Erythroblast (primary cell): ENCODE measurements at regions not wholly inside any gene's neighbourhood (a gene's known extent, or its start where the extent isn't known, plus 50 kb on each side); places are given as distances from the start of the nearest gene placed in this dataset.

Source experiments
- GATA1 ChIP-seq: IDR thresholded peaks from 2 replicates; pipeline ENCODE4 v1.6.1; 2011; ENCODE audit warnings: low read depth, mild to moderate bottlenecking, control low read depth, low read length, moderate library complexity
- POLR2A ChIP-seq: IDR thresholded peaks from 2 replicates; pipeline ENCODE4 v1.6.1; 2011; ENCODE audit warnings: mild to moderate bottlenecking, low read length

- TF ChIP-seq POLR2A (no peak), GATA1 (no peak)
These were observed 130.8 kb downstream of the DNAJB6 start for GRCh38 chr7:157467496-157468212.
